ENCODE measurements at regions not wholly inside any gene's neighbourhood (a gene's known extent, or its start where the extent isn't known, plus 50 kb on each side); places are given as distances from the start of the nearest gene placed in this dataset.

DNA sequence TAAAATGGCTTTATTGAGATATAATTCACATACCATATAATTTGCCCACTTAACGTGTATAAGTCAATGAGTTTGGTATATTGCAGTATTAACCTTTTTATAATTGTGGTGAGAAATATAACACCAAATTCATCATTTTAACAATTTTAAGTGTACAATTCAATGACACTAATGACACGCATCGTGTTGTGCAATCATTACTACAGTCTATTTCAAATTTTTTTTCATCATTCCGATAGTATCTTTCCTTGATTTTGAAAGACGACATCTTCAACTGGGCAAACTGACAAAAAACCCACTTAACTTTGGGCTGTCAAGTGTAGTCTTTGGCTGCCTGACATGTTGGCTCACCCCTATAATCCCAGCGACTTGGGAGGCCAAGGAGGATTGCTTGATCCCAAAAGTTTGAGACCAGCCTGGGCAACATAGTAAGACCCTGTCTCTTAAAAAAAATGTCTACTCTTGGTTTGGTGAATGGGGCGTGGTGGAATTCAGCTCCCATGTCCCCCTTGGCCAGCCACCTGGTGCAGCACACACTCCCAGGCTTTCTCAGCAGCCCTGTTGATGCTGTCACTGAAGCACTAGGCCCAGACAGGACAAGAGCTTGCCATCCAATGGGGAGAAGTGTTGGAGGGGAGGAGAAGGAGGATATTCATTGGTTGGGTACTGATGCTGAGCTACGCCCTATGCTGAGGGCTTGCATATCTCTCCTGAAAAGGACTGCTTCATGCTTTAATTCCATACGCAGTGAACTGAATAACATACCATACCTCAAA, 150.5 kb downstream of the CD83 start:
- no peak overlapping the region for H3K4me3 ChIP-seq (ENCODE audit: low read length)
- H3K36me3 ChIP-seq (ENCODE audit: insufficient read depth, low read length) = no peaks in the 10 kb centered on the region
- no peak overlapping the region for H3K27ac ChIP-seq (ENCODE audit: low read length)
- TF ChIP-seq SMC3 (conservative IDR thresholded peaks at IDR 0.05; ENCODE audit: poor library complexity) (no peak), RAD21 (conservative IDR thresholded peaks at IDR 0.05) (no peak), MXI1 (conservative IDR thresholded peaks at IDR 0.05; ENCODE audit: poor library complexity, severe bottlenecking) (no peak)
- no peaks in the 10 kb centered on the region for H3K79me2 ChIP-seq (replicated peaks; ENCODE audit: insufficient read depth, low read length)
- H2AFZ ChIP-seq (ENCODE audit: low read depth, low read length) = no peak overlapping the region
- peaks cover 7% of the 10 kb centered on the region for H3K9me3 ChIP-seq (ENCODE audit: low read length)
- H3K27me3 ChIP-seq (ENCODE audit: insufficient read depth, low read depth, low read length) = no peaks in the 10 kb centered on the region
- no peaks in the 10 kb centered on the region for H4K20me1 ChIP-seq (ENCODE audit: insufficient read depth)
- no peaks in the 10 kb centered on the region for H3K9me2 ChIP-seq (ENCODE audit: insufficient read depth, low read length)
- no peak overlapping the region for H3K9ac ChIP-seq (ENCODE audit: low read length)
- H3F3A ChIP-seq (ENCODE audit: insufficient read depth, low read length, poor library complexity, severe bottlenecking) = no peaks in the 10 kb centered on the region
- no peak overlapping the region for H3K4me2 ChIP-seq (ENCODE audit: low read length)

DNA sequence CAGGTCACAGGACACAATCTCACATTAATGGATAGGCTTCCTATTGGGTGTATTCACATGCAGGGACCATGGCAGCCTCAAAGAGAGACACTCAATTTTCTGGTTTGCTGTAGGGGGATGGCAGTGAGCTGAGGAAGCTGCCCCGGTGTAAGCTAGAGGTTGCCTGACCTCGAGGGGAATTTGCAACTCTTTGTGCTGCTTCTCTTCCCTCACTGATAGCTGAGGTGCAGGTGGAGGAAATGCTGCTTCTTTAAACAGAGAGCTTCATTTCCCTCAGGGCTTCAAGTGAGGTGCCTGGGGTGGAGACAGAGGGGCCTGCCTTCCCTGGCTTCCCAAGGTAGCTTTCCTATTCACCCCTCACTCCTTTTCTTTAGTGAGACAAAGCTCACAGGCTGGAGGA, 151.9 kb downstream of the CD83 start:
- Histone ChIP-seq H2AFZ (ENCODE audit: low read depth, low read length) (no peak overlapping the region), H3K9me3 (ENCODE audit: low read length) (no peaks in the 10 kb centered on the region), H3K79me2 (replicated peaks; ENCODE audit: insufficient read depth, low read length) (no peaks in the 10 kb centered on the region), H3K9me2 (ENCODE audit: insufficient read depth, low read length) (no peaks in the 10 kb centered on the region), H3K4me3 (ENCODE audit: low read length) (no peak overlapping the region), H4K20me1 (ENCODE audit: insufficient read depth) (no peaks in the 10 kb centered on the region), H3K27ac (ENCODE audit: low read length) (no peak overlapping the region), H3K36me3 (ENCODE audit: insufficient read depth, low read length) (no peaks in the 10 kb centered on the region), H3K9ac (ENCODE audit: low read length) (no peak overlapping the region), H3K27me3 (ENCODE audit: insufficient read depth, low read depth, low read length) (no peaks in the 10 kb centered on the region), H3F3A (ENCODE audit: insufficient read depth, low read length, poor library complexity, severe bottlenecking) (no peaks in the 10 kb centered on the region), H3K4me2 (ENCODE audit: low read length) (no peak overlapping the region)
- no peak for TF ChIP-seq RAD21 (conservative IDR thresholded peaks at IDR 0.05)
- TF ChIP-seq POLR2AphosphoS5 (IDR thresholded peaks at IDR 0.05) = no peak
- TF ChIP-seq EZH2 (IDR thresholded peaks at IDR 0.05; ENCODE audit: borderline replicate concordance, insufficient read depth, low read length, poor library complexity, severe bottlenecking) = no peak
- no peak for TF ChIP-seq EP300 (conservative IDR thresholded peaks at IDR 0.05; ENCODE audit: poor library complexity, severe bottlenecking)
- TF ChIP-seq SMC3 (conservative IDR thresholded peaks at IDR 0.05; ENCODE audit: poor library complexity) = no peak
- TF ChIP-seq MXI1 (conservative IDR thresholded peaks at IDR 0.05; ENCODE audit: poor library complexity, severe bottlenecking) = no peak
- TF ChIP-seq, protein P1, sequence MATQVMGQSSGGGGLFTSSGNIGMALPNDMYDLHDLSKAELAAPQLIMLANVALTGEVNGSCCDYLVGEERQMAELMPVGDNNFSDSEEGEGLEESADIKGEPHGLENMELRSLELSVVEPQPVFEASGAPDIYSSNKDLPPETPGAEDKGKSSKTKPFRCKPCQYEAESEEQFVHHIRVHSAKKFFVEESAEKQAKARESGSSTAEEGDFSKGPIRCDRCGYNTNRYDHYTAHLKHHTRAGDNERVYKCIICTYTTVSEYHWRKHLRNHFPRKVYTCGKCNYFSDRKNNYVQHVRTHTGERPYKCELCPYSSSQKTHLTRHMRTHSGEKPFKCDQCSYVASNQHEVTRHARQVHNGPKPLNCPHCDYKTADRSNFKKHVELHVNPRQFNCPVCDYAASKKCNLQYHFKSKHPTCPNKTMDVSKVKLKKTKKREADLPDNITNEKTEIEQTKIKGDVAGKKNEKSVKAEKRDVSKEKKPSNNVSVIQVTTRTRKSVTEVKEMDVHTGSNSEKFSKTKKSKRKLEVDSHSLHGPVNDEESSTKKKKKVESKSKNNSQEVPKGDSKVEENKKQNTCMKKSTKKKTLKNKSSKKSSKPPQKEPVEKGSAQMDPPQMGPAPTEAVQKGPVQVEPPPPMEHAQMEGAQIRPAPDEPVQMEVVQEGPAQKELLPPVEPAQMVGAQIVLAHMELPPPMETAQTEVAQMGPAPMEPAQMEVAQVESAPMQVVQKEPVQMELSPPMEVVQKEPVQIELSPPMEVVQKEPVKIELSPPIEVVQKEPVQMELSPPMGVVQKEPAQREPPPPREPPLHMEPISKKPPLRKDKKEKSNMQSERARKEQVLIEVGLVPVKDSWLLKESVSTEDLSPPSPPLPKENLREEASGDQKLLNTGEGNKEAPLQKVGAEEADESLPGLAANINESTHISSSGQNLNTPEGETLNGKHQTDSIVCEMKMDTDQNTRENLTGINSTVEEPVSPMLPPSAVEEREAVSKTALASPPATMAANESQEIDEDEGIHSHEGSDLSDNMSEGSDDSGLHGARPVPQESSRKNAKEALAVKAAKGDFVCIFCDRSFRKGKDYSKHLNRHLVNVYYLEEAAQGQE (IDR thresholded peaks at IDR 0.05; ENCODE audit: borderline replicate concordance) = no peak
- TF ChIP-seq TAF1 (IDR thresholded peaks at IDR 0.05; ENCODE audit: low read depth) = no peak
- TF ChIP-seq, protein P2, sequence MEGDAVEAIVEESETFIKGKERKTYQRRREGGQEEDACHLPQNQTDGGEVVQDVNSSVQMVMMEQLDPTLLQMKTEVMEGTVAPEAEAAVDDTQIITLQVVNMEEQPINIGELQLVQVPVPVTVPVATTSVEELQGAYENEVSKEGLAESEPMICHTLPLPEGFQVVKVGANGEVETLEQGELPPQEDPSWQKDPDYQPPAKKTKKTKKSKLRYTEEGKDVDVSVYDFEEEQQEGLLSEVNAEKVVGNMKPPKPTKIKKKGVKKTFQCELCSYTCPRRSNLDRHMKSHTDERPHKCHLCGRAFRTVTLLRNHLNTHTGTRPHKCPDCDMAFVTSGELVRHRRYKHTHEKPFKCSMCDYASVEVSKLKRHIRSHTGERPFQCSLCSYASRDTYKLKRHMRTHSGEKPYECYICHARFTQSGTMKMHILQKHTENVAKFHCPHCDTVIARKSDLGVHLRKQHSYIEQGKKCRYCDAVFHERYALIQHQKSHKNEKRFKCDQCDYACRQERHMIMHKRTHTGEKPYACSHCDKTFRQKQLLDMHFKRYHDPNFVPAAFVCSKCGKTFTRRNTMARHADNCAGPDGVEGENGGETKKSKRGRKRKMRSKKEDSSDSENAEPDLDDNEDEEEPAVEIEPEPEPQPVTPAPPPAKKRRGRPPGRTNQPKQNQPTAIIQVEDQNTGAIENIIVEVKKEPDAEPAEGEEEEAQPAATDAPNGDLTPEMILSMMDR (IDR thresholded peaks at IDR 0.05; ENCODE audit: poor library complexity, severe bottlenecking) = no peak
